G401 (cell line): ENCODE measurements at regions not wholly inside any gene's neighbourhood (a gene's known extent, or its start where the extent isn't known, plus 50 kb on each side); places are given as distances from the start of the nearest gene placed in this dataset.
"Not testable (repeated sequence)": the region's sequence is repeated elsewhere in the genome, so short reads cannot be mapped to it uniquely, and the experiment has no call there.

Experiments used
- DNase-seq: peaks from one replicate; pipeline ENCODE4 v3.0.0-alpha.2; 2015; ENCODE audit warnings: low spot score
- in situ Hi-C: cut with HindIII; loops from 2 replicates; pipeline ENCODE4 v1.10.0; 2016; ENCODE audit warnings: low sequenced_read_pairs, mixed read lengths

DNA sequence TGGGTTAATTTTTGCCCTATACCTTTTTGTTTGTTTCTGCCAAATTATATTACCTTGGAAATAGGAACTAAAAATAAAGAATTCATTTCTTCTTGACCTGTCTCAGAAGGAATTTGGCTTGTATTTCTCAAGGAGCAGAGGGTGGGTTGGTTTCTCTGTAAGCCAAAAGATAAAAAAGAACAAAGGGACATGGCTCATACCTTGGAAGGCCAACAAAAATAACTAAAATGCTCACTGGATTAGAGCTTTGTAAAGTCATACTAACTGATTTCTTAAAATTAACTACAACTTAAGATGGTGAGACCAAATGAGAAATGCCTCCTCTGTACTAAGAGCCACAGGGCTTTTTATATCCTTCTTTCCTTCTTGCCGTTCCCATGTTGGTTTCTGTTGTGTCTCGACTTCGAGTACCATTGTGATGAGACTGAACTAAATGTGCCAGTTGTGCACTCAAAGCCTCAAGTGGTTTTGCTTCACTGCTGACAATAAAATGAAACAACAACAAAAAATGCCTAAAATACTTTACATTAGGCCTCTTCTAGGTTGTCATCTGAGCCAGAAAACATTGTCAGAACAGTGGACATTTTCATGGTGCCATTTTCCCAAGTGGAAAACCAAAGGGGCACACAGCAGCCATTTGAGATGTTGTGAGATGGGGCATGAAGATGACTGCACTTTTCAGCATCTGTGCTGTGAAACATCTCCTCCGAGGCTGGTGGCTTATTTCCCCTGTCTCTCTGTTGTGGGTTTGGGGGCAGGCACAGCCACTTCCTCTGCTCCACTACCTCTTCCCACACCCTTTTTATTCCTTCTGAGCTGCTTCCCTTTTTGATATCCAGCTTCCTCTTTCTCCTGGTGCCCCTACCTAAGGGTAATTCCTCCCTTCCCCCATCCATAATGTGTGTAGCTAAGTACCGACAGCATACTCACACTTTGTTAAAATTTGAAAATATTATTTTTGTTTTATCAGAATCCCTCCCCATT is 51.8 kb upstream of the AGR3 start:
- in situ Hi-C loops, result no loop called here

DNA sequence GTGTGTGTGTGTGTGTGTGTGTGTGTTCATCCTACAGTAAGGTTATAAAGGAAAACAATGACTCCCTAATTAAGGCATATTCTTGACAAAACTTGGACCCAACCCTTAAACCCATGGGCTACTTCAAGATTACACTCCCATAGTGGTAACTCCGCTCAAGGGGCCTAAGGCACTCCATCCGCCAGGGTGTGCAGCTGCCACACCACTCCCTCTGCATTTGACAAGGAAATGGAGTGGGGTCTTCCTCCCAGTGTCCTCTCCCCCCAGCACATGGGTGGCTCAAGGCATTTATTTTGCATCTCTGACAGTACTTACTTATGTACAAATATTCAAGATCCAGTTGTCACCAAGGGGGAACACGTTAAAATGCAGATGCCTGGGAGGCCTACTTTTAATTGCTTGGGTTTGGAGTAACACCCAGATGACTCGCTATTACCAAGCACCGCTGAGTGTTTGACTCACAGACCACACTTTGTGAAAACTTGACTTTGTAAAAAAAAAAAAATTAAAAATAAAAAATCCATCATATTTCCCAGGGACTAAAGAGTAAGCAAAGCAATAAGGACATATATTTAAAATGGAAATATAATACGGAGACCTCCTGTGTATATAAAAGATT is 53.0 kb upstream of the AGR3 start:
- in situ Hi-C loops, result no loop called here
- no peak for DNase-seq

More for the DNA sequence above, 51.8 kb upstream of the AGR3 start:
- no peak for DNase-seq

DNA sequence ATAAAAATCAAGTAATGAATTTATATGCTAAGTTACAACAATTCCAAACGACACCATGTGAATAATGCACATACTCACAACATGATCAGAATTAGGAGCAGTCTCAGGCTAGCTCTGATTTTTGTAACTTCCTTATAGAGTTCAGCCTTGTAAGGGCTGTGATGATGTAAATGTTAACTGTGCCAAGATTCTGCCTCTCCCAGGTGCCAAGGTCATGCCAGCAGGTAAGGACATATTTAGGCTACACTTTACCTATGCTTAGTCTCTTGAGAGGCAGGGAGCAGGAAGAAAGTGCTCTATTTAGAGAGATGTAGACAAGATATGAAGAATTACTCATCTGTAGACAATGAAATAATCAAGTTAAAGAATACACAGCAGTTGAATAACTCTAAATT is 53.6 kb upstream of the AGR3 start:
- DNase-seq, result no peak
- in situ Hi-C loops, result no loop called here

DNA sequence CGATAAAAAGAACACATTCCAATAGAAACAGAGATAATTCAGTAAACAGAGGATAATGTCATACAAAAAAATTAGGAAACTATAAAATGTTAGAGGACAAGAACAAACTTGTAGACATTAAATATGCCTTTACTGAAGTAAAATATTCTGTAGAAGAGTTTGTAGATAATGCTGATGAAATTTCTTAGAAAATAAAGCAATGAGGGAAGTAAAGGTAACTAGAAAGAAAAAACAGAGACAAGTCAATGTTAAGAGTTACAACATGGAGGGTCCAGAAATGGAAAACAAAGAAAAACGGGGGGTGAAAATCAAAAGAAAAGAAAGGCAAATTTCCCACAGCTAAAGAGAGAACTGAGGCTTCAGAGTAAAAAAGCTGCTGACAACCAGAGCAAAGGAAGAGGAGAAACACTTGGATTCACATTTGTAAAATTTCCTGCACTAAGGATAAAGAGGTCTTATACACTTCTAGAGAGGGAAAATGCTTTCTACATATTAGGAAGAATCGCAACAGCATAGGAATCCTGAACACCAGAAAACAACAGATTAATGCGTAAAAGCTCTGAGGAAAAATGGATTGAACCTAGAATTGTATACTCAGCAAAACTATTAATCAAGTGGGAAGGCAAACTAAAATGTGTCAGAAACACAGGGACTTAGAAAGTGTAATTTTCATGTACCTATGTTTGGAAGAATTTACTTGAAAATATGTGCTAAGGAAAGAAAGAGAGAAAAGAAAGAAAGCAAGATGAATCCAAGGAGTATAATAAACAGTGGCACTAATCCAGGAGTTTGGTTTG is 55.0 kb upstream of the AGR3 start:
- no peak for DNase-seq
- in situ Hi-C loops, result no loop called here

DNA sequence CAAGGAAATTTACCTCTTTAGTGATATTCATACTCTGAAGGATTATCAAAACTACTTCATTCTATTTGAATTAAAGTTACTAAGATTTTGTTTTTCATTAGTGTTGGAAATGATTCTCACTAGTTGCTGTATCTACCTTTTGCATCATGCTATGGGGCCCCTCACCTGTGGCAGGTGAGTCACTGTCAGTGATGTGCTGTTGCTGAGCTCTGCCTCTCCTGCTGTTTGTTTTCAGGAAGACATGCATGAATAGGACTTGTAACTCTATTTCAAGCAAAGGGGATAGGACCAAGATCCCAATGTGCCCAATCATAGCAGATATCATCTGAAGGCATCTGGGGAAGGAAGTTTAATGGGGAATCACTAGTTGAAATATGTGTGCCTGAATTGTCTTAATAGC is 57.4 kb upstream of the AGR3 start:
- DNase-seq, result no peak
- in situ Hi-C loops, result no loop called here

DNA sequence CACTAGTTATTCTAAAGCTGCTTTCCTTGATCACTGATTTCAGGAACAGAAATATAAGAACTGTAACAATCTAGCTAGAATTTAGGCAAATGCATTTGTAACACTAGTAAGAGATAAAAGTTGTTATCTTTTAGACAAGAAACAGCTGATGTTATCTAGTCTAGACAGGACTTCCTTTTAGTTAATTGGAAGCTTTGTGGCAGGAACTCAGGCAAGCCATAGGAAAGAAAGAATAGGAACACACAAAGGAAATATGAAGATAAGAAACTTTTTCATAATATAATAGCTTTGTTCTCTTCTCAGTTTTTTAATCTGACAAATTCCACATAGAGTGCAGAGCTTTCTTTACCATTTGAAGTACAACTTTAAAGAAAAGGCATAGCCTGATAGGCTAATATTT is 59.0 kb upstream of the AGR3 start:
- in situ Hi-C loops, result no loop called here
- DNase-seq, result no peak

DNA sequence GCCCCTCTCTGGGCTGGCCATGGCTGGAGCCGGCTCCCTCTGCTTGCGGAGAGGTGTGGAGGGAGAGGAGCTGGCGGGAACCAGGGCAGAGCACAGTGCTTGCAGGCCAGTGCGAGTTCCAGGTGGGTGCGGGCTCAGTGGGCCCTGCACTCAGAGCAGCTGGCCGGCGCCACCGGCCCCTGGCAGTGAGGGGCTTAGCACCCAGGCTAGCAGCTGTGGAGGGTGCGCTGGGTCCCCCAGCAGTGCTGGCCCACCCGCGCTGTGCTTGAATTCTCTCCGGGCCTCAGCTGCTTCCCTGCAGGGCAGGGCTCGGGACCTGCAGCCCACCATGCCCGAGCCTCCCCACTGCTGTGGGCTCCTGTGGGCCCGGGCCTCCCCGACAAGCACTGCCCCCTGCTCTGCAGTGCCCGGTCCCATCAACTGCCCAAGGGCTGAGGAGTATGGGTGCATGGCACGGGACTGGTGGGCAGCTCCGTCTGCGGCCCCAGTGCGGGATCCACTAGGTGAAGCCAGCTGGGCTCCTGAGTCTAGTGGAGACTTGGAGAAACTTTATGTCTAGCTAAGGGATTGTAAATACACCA is 61.2 kb upstream of the AGR3 start:
- in situ Hi-C loops, result no loop called here

DNA sequence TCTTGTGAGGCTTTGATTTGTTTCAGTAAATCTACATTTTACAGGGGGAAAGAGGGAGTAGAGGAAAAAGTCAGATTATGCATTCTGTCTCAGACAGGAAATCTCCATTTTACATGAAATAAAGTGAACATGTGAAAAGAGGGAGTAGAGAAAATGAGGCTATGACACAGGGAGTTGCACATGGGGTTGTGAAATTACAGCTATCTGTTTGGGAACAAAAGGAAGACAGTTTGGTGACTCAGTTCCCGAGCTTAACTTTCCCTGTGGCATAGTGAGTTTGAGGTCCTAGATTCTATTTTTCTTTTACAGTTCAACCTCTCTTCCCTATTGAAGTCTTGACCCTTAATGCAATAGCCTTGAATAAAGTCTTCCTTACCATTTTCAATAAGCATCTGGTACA is 63.2 kb upstream of the AGR3 start:
- no peak for DNase-seq
- in situ Hi-C loops, result no loop called here

More for the DNA sequence above, 61.2 kb upstream of the AGR3 start:
- no peak for DNase-seq

DNA sequence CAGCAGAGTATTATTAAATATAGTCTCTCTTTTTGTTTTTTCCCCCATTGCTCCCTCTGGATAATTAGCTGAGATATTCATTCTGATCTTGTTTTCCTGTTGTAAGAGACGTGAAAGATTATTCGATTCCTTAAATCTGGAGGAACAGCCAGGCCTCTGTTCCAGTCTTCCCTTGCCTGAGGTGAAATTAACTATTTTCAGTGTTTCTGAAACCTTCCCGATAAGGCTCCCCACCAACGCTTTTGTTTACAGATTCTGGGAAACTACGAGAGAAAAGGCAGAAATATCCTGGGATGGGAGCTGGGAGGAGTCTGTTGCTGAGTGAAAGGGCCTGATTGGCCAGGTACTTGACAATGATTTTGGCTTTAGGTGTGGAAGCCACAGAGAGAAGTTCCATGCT is 63.6 kb upstream of the AGR3 start:
- in situ Hi-C loops, result no loop called here
- no peak for DNase-seq

DNA sequence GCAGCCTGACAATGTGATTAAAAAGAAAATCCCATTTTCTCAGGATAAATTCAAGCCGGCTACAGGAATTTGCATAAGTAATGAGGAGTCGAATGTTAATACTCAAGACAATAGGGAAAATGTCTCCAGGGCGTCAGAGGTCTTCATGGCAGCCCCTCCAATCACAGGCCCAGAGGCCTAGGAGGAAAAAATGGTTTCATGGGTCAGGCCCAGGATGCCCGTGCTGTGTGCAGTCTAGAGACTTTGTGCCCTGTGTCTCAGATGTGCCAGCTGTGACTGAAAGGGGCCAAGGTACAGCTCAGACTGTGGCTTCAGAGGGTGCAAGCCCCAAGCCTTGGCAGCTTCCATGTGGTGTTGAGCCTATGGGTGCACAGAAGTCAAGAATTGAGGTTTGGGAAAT is 66.3 kb upstream of the AGR3 start:
- in situ Hi-C loops, DNase-seq: not testable (repeated sequence)

DNA sequence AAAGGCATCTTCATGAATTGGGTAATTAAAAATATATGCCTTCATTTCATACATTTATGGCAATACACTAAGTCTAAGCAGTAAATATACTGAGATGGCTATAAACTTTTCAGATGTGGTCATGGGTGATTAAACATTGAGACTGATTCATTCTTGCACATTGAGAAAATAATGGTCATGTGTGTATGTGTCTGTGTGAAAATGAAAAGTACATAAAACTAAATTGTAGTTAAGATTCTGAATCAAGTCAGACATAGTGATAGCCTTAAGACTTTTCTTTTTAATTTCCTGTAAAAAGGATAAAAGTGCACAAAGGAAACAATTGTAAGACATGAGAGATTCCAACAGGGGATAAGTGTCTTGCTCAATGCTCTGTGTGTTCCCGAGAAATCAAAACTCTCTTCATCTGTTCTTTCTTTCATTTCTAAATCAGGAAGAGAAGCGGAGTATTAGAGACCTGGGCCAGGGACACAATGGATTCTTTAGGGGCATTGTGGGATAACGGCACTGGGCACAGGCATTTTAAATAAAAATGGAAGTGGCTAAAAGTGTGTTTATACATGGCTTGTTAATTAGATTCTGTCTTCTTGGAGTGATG is 69.8 kb upstream of the AGR3 start:
- no peak for DNase-seq
- in situ Hi-C loops, result no loop called here

DNA sequence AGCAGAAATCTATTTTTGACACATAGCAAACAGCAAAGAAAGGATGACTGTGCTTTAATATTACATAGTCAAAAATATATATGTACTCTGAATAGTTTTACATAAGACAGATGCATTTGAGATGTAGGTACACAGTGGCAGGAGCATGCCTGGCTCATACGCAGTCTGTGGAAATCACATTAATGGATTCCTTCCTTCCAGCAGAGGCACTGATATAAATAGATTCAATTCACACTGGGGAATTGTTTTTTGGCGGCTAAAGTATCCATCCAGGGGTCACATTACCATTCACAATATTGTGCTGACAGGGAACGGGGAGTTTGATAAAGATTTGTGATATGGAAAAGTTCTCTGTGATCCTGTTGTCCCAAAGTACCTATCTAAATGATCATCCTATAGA is 72.5 kb upstream of the AGR3 start:
- in situ Hi-C loops, result no loop called here
- no peak for DNase-seq

DNA sequence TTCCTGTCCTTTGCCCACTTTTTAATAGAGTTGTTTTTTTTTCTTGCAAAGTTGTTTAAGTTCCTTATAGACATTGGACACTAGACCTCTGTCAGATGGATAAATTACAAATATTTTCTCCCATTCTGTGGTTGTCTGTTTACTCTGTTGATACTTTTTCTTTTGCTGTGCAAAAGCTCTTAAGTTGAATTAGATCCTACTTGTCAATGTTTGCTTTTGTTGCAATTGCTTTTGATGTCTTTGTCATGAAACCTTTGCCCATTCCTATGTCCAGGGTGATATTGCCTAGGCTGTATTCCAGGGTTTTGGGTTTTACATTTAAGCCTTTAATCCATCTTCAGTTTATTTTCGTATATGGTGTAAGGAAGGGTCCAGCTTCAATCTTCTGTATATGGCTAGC is 76.9 kb upstream of the AGR3 start:
- in situ Hi-C loops, result no loop called here

DNA sequence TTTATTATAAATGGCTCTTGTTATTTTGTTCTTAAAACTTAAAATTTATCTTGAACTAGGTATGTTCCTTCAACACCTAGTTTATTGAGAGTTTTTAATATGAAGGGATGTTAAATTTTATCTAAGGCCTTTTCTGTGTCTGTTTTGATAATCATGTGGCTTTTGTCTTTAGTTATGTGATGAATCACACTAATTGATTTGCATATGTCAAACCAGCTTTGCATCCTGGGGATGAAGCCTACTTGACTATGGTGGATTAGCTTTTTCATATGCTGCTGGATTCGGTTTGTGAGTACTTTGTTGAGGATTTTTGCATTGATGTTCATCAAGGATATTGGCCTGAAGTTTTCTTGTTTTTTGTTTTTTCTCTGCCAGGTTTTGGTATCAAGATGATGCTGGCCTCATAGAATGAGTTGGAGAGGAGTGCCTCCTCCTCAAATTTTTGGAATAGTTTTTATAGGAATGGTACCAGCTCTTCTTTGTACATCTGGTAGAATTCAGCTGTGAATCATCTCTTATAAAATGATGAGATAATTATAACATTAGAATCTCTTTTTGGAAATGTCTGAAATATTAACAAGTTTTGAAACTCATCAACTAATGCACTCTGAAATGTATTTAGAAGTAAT is 78.7 kb upstream of the AGR3 start:
- in situ Hi-C loops, result no loop called here
- DNase-seq, result no peak

More for the DNA sequence above, 76.9 kb upstream of the AGR3 start:
- no peak for DNase-seq

DNA sequence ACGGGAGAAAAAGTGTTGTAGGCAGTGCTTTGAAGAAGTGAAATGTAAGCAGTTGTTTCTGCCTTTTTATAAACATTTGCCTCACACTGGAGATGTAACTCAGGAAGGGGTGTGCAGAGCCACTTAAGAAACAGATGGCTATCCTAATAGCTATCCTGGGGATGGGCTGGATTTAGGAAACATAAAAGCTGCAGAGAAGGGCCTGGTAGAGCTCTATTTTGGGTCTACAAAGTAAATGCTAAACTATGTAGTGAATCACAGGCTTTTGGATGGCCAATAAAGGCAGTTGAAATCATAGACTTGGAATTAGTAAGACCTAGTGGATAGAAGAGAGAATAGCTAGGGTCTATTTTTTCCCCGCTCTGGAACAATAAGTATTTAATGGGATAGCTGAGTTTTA is 79.9 kb upstream of the AGR3 start:
- in situ Hi-C loops, result no loop called here
- no peak for DNase-seq

DNA sequence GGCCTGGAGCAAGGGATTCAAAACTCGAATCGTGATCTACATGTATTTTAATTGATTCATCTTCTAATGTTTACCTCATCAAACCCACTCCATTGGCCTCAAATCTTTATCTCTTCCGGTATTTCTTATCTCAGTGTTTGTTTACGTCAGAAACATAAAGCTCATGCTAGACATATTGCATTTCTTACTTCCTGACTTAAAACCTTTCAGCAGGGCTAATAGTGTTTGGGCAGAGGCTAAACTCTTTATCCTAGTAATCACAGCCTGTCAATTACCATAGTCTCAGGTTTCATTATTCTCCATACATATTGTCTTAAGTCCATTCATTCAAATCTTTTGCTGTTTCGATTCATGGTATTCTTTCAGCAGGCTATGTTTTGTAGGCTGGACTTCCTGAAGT is 81.3 kb upstream of the AGR3 start:
- DNase-seq, result no peak
- in situ Hi-C loops, result no loop called here

DNA sequence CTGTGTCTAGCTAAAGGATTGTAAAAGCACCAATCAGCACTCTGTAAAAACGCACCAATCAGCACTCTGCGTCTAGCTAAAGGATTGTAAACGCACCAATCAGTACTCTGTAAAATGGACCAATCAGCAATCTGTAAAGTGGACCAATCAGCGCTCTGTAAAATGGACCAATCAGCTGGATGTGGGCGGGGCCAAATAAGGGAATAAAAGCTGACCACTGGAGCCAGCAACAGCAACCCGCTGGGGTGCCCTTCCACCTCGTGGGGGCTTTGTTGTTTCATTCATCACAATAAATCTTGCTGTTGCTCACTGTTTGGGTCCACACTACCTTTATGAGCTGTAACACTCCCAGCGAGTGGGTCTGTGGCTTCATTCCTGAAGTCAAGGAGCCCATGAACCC is 83.9 kb upstream of the AGR3 start:
- in situ Hi-C loops, DNase-seq: not testable (repeated sequence)

DNA sequence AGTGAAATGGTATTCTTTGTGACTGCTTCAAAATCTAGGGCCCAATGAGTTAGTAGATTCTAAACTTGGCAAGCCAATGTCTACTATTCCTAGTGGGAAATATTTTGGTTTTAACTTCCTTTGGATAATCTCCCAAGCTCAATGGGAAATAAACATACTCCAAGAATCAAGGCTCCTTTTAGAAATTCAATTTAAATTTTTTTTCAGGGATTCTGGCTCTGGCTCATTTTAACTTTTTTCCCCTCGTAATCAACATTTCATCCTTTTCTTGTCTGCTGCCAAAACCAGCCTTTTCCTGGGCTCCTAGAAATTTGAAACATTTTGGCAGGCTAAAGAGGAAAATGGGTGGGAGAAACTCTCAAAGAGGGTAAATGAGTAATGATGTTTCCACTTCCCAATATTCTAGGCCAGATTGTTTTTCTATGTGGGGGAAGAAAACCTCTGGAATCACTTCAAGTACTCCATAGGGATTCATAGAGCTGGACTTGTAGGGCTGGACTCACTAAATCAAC is 85.6 kb upstream of the AGR3 start:
- in situ Hi-C loops, result no loop called here
- DNase-seq, result no peak
